Tongue (tissue), 1 donor: ENCODE measurements at regions not wholly inside any gene's neighbourhood (a gene's known extent, or its start where the extent isn't known, plus 50 kb on each side); places are given as distances from the start of the nearest gene placed in this dataset.
"Not testable (repeated sequence)": the region's sequence is repeated elsewhere in the genome, so short reads cannot be mapped to it uniquely, and the experiment has no call there.

Experiments used
- DNase-seq: peaks from one replicate; pipeline ENCODE4 v3.0.0-alpha.2; 2015

DNA sequence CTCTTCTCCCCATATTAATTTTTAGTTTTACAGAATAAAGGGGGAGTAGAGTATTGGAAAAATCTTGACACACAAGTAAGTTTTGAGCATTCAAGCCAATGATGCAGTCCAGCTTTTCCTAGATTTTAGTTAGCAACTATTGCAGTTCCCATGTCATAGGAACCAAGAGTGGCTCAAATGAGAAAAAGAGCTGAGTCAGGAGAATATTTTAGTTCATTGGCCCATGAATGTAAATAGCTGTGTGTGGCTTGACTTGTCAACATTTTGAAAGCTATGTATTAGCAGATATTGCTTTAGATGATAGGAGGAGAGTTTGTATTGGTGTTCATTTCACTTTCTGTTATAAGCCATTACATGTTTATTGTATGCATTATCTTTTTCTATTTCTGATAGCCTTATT is 853.7 kb downstream of the PLOD2 start:
- no peak for DNase-seq

DNA sequence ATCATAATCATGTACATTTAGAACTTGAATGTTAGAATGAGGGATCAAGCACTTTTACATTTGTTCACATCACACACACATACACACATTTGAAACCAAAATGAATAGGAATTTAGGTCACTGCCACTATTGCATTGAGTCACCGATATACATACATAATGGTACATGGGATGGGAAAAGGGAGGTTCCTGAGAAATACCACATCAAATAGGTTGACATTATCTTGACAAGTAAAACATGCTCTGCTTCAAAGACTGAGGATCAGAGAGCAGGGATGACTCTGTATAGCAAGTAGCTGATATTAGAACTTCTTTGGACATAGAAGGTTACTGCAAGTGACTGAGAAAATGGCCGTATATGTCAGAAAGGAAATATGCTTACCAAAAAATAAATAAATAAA is 847.2 kb downstream of the PLOD2 start:
- DNase-seq: no peak

DNA sequence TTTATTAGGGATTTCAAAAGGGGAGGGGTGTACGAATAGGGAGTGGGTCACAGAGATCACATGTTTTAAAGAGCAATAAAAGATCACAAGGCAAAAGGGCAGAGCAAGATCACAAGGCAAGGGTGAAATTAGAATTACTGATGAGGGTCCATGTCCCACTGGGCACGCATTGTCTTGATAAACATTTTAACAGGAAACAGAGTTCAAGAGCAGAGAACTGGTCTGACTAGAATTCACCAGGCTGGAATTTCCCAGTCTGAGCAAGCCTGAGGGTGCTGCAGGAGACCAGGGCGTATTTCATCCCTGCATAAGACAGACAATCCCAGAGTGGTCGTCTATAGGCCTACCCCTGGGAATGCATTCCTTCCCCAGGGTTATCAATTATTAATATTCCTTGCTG is 844.7 kb downstream of the PLOD2 start:
- not testable (repeated sequence) for DNase-seq

GRCh38 chr3:145326666-145327065 is 834.3 kb downstream of the PLOD2 start:
- no peak for DNase-seq

DNA sequence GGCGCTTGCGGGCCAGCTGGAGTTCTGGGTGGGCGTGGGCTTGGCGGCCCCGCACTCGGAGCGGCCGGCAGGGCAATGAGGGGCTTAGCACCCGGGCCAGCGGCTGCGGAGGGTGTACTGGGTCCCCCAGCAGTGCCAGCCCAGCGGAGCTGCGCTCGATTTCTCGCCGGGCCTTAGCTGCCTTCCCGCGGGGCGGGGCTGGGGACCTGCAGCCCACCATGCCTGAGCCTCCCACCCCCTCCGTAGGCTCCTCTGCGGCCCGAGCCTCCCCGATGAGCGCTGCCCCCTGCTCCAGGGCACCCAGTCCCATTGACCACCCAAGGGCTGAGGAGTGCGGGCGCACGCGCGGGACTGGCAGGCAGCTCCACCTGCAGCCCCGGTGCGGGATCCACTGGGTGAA is 827.6 kb downstream of the PLOD2 start:
- not testable (repeated sequence) for DNase-seq

- no peak for DNase-seq
These were observed 827.1 kb downstream of the PLOD2 start for GRCh38 chr3:145333931-145334330.

- DNase-seq: no peak
These were observed 805.8 kb downstream of the PLOD2 start for GRCh38 chr3:145355206-145355605.

DNA sequence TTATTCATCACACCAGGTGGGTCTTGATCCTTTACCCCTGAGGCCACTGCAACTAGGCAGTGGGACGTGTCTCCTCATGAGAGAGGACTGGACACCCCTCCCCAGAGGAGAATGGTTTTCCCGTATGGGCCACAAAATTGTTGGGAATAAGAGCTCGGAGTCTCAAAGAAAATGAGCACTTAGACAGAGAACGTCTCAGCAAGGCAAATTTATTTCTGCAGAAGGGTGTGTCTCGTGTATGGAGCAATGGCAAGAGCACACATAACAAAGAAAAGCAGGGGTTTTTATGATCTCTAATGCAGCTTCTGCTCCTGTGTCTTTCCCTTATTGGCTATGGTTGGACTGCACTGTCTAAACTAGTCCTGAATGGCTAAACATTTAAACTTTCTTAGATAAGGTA is 803.5 kb downstream of the PLOD2 start:
- DNase-seq: no peak

DNA sequence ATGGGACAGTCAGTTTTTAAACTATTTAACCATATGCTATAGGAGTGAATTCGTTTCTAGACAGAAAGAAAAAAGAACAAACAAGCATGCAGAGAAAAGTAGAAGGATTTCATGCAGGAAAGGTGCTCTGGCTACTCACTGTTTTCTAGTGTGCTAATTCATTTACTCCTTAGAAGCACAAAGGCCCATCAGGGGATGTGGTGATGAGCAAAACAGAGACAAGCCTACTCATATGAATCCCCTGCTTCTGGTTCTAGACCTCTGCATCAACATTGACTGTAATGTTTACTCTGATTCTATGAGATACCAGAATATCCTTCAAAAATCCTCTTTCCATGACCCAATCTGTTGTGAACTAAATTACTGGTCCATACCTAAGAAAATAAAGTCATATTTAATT is 801.9 kb downstream of the PLOD2 start:
- DNase-seq: no peak

GRCh38 chr3:145368748-145369147 is 792.2 kb downstream of the PLOD2 start:
- no peak for DNase-seq

DNA sequence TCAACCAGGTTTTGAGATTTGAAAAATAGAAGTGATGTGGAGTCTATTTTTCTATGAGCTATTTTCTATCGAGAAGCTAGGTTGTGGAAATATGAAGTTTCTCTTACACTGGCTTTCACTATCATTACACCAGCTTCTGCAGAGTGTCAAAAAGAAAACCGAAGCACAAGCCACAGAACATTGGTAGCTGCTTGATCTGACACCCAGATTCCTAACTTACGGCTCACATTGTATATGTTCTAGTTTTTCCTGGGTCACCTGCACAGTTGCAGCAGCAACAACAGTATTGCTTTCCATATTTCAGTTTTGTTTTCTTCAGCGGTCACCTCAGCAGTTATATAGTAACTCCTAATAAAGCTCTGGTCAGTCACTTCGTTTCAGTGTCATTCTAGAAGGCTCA is 790.1 kb downstream of the PLOD2 start:
- DNase-seq: no peak

GRCh38 chr3:145377301-145377700 is 783.7 kb downstream of the PLOD2 start:
- DNase-seq: no peak

- no peak for DNase-seq
These were observed 777.6 kb downstream of the PLOD2 start for GRCh38 chr3:145383416-145383815.

DNA sequence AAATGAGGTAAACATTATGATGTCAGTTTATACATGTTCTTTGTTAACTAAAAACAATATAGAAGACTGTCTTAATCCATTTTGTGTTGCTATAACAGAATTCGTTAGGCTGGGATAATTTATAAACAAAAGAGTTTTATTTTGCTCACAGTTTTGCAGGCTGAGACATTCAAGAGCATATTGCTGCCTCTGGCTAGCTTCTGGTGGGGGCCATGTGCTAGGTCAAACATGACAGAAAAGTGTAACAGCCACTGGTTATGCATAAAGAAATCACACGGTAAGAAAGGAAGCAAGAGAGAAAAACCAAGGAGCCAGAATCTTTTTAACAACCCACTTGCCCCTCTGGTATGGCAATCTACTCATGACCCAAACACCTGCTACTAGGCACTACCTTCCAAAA is 776.7 kb downstream of the PLOD2 start:
- DNase-seq: no peak

DNA sequence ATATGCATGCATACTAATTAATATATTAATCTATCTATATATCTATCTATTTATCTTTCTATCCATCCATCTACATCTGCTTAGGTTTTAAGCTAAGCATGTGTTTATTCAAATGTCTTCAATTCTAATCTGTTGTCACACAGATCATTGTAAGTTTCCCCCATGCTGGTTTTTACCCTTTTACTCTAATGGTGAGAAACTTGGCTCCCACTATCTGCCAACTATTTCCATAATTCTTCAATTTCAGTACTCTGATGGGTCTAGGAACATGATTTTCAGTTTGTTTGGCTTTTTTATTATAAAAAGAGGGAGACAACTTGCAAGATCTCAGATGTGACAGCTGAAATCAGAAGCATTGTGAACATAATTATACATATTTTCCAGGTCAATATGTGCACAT is 773.8 kb downstream of the PLOD2 start:
- no peak for DNase-seq

GRCh38 chr3:145395421-145395820 is 765.6 kb downstream of the PLOD2 start:
- DNase-seq: no peak

DNA sequence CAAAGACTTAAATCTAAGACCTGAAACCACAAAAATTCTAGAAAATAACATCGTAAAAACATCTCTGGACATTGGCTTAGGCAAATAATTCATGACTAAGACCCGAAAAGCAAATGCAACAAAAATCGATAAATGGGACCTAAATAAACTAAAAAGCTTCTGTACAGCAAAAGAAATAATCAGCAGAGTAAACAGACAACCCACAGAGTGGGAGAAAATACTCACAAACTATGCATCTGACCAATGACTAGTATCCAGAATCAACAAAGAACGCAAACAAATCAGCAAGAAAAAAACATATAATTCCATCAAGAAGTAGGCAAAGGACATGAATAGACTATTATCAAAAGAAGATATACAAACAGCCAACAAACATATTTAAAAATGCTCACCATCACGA is 749.4 kb downstream of the PLOD2 start:
- DNase-seq: no peak

- no peak for DNase-seq
These were observed 743.3 kb downstream of the PLOD2 start for GRCh38 chr3:145417678-145418077.

GRCh38 chr3:145422556-145422955 is 738.4 kb downstream of the PLOD2 start:
- DNase-seq: no peak

DNA sequence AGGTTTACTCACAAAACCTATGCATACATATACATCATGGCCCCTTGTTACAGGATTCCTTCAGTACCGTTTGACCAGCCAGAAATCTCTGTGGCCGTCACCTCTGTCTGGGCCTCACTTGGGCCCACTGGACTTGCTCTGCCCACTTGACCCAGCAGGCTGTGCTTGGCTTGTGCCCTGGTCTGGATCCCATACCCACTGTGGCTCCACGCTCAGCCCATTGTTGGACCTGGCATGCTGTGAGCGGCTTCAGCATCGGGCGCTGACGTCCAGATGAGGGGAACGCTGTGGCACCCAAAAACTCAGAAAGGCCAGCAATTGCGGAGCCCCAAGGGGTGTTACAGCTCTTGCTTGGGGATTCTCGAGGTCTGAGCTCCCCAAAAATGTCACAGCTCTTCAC is 733.6 kb downstream of the PLOD2 start:
- DNase-seq: no peak

- DNase-seq: no peak
These were observed 731.4 kb downstream of the PLOD2 start for GRCh38 chr3:145429546-145429945.

DNA sequence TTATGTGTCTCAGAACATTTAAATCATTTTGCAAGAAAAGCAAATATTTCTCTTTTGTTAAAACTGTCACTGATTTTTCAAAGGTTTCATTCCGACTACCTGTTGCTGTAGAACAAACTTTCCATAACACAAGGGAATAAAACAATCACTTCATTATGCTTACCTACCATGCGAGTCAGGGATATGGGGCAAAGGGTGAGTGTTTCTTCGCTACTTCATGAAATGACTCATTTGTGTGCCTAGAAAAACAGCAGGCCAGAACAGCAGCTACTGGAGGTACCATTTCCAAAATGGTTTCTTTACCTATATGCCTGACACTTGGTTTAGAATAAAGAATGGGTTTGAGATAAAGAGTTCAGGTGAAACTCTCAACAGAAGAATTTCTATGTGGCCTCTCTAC is 712.5 kb downstream of the PLOD2 start:
- no peak for DNase-seq

DNA sequence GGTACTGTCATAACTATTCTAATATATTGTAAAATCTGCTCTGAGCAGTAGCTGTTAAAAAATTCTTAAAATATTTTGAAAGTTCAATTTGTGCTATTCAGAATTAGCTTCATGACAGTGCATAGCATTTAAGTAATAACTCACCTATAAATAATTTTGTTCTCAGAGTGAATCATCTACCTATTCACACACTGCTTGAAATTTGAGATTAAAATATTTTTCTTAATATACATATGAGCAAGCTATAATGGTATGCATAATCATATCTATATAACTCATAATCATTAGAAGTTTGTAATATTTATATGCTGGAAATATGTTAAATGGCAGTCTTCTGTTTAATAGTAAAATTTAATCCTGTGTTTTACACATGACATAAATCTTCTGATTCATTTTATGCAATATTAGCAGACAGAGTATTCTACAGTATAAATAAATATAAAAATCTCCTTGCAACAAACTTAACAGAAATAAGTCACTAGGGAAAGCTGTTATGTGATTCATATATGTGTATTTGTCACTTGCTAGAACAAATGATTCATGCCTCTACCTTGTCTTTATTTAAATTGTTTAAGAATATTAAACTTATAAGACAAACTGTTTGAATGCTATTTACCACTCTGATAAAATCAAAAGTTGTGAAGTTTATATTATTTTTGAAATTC is 710.8 kb downstream of the PLOD2 start:
- DNase-seq: no peak

GRCh38 chr3:145457825-145458552 is 703.0 kb downstream of the PLOD2 start:
- DNase-seq: no peak
